Omental fat pad (tissue), 3 donors: ENCODE measurements at regions not wholly inside any gene's neighbourhood (a gene's known extent, or its start where the extent isn't known, plus 50 kb on each side); places are given as distances from the start of the nearest gene placed in this dataset.

ENCODE experiments used
- ATAC-seq: fragments of 150-250 bp; one replicate; pipeline ENCODE4 v1.9.1; 2016; ENCODE audit warnings: mild to moderate bottlenecking, moderate library complexity; ENCODE audit not compliant: low FRiP score
- DNase-seq: peaks from one replicate; pipeline ENCODE4 v3.0.0-alpha.2; 2019; ENCODE audit warnings: low spot score
- CTCF ChIP-seq, 3 donors: fragments of 450-650 bp; IDR thresholded peaks; one replicate each; pipeline ENCODE4 v1.5.1; 2016 to 2017; ENCODE audit warnings: antibody characterized with exemption in 3 of 3, mild to moderate bottlenecking in 3 of 3, moderate library complexity in 2 of 3

GRCh38 chr3:72295962-72296450 is 511.1 kb upstream of the PROK2 start:
- DNase-seq (no peak), ATAC-seq (no peak)
- no peak for TF ChIP-seq CTCF (IDR thresholded peaks at IDR 0.05)

- TF ChIP-seq CTCF (IDR thresholded peaks at IDR 0.05): no peak
- no peak for DNase-seq
- ATAC-seq: no peak
Observed at GRCh38 chr3:72295276-72295961, 510.5 kb upstream of the PROK2 start.

GRCh38 chr3:72290859-72291638 is 506.1 kb upstream of the PROK2 start:
- ATAC-seq (no peak), DNase-seq (no peak)
- TF ChIP-seq CTCF (IDR thresholded peaks at IDR 0.05): no peak

GRCh38 chr3:72289692-72290071 is 504.7 kb upstream of the PROK2 start:
- ATAC-seq (no peak), DNase-seq (no peak)
- no peak for TF ChIP-seq CTCF (IDR thresholded peaks at IDR 0.05)

- peak; percentile 86 for ATAC-seq
- DNase-seq: no peak
- no peak for TF ChIP-seq CTCF (IDR thresholded peaks at IDR 0.05)
Observed at GRCh38 chr3:72288955-72289691, 504.2 kb upstream of the PROK2 start.

- no peak for DNase-seq
- no peak for TF ChIP-seq CTCF (IDR thresholded peaks at IDR 0.05)
- peak; percentile 30 for ATAC-seq
Observed at GRCh38 chr3:72287956-72288355, 503.0 kb upstream of the PROK2 start.
